Left colon (tissue), 2 donors: ENCODE measurements at regions not wholly inside any gene's neighbourhood (a gene's known extent, or its start where the extent isn't known, plus 50 kb on each side); places are given as distances from the start of the nearest gene placed in this dataset.
A peak's percentile ranks its signal among the peaks of the same experiment; 100 is the strongest.

ENCODE experiments used
- ATAC-seq: fragments of 200-7000 bp; cut with Tn5 transposase; one replicate; pipeline ENCODE4 v1.9.1; 2020; ENCODE audit warnings: mild to moderate bottlenecking, moderate library complexity
- DNase-seq, 2 donors: peaks; one replicate each; pipeline ENCODE4 v3.0.0-alpha.2; 2020
- intact Hi-C, 2 donors: fragments of 100-400 bp; cut with DNase I in 1 of 2; cut with micrococcal nuclease in 1 of 2; formaldehyde crosslinking; loops; one replicate each; pipeline versions ENCODE4 v1.11.2 to v1.14.0; 2022; cut with DNase I, micrococcal nuclease
- donor health status: DM: no; HTN: no; CAD: no.
- donor health status: DM: yes; HTN: yes; CAD: no.

DNA sequence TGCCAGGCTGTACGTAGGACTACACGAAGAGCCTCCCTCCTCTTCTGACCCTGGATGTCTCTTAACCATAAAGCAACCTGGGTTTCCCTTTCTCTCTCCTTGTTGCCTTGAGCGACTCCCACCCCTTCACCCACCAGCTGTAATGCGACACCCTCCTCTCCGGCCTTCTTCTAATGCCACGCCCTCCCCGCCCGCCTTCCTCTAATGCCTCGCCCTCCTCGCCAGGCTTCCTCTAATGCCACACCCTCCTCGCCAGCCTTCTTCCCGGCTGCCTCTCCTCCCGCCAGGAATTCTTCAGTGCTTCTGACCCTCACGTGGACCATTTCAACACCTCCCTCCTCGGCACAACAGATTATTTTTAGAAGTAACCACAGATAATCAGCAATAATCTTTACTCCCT is 348.5 kb upstream of the SHH start:
- DNase-seq (peak; percentile 27 to 47), ATAC-seq (peak; percentile 59)
- intact Hi-C loops, result no loop called here

DNA sequence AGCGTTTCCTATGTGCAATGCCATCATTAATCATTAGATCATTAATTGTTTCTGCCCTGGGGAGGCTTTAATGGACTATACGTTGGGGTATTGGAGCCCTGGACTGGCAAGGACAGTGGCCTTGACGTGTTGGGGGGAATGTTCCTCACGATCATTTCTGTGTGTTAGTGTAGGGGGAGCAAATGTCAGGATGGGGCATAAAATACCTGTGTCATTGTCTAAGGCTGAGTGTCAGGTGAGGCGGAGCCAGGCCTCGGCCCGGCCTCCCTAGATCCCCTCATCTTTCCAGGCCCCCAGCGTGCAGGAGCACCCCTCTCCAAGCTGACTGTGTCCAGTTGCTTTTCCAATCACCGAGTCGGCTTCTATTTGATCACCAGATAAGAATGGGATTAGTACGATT is 346.4 kb upstream of the SHH start:
- ATAC-seq (no peak), DNase-seq (no peak)
- intact Hi-C loops, result no loop called here

DNA sequence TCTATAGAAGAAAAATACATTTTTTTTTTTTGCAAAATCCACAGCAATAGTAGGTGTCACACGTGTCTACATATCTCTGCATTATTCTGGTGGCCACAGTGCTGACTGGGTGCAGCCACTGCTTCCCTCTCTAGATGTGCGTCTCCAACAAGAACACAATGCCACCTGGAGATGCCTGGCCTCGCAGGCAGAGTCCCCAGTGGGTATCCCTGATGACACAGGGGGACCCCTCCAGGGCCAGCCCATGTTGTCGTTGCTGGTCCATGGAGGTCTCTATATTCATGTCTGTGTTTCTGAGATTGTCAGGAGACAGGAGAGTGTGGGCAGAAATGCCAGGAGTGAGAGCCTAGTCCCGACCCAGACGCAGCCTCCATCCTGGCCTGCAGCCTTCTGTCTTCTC is 345.9 kb upstream of the SHH start:
- intact Hi-C loops, result no loop called here
- ATAC-seq, result no peak
- DNase-seq, result no peak

- DNase-seq, result no peak
- ATAC-seq, result no peak
- intact Hi-C loops, result no loop called here
Observed at GRCh38 chr7:156157409-156158012, 345.2 kb upstream of the SHH start.

DNA sequence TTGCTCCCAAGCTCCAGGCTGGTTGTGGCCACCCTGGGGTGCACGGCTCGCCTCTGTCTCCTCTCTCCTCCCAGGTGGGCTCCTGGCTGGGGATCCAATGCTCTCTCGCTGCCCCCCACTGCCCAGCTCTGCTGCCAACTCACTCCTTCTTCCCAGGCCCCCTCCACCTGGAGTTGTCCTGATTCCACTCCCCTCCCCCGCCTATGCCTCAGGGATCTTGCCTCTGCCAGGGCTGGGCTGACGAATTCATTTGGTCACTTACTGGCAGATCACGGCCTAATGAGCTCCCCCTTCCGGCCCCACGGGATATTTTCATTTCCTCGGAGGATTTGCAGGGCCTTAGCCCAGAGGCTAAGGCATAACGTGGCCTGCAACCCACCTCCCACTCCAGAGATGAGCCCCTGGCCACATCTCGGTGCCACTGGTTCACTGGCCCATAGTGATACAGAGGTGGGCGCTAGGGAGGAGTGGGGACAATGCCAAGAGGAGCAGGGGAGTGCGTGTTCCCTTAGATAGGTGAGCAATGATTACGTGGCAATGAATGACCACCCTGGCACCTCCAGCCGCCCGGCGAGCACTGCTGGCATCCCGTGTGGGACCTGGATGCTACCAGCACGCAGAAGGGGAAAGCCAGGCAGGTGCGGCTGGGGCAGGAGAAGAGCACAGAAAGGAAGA is 344.6 kb upstream of the SHH start:
- DNase-seq, result peak in 1 of 2 donors; percentile 36
- intact Hi-C loops, result no loop called here
- ATAC-seq, result peak; percentile 74

- intact Hi-C loops, result no loop called here
- DNase-seq, result no peak
- ATAC-seq, result no peak
Observed at GRCh38 chr7:156155988-156156733, 343.9 kb upstream of the SHH start.

DNA sequence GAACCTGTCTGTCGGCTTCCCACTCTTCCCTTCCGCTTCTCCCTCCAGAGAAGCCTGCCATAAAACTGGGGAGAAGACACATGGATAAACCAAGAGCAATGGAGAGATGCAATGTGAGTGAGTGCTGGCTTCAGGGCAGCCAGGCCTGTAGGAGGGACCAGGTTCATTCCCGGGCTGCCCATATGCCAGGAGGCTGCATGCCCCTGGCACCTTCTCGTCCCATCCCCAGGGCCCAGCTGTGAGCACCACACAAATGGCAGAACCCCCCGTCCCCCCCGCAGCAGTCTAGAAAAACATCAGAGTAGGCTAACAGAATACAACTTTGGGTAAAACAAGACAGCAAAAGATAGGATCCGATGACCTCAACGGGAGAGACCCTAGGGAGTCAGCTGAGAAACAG is 341.3 kb upstream of the SHH start:
- intact Hi-C loops, result no loop called here
- no peak for ATAC-seq

DNA sequence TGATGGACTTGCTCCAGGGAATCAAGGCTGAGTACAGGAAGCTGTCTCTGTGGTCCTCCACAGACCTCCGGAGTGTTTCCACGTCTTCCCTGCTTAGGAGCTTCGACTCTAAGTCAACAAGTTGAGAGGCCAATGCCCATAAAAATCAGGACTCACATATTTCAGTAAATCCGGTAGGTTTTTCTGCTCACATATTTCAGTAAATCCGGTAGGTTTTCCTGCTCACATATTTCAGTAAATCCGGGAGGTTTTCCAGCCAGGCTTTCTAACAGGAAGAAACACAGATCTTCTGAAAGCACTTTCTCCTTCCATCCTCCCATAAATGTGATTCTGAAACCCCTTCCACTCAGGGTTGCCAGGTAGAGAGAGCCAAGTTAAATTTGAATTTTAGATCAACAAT is 340.1 kb upstream of the SHH start:
- DNase-seq (no peak), ATAC-seq (no peak)
- intact Hi-C loops, result no loop called here

More for the DNA sequence above, 341.3 kb upstream of the SHH start:
- DNase-seq, result no peak

GRCh38 chr7:156151658-156152057 is 339.4 kb upstream of the SHH start:
- ATAC-seq (no peak), DNase-seq (no peak)
- intact Hi-C loops, result no loop called here

DNA sequence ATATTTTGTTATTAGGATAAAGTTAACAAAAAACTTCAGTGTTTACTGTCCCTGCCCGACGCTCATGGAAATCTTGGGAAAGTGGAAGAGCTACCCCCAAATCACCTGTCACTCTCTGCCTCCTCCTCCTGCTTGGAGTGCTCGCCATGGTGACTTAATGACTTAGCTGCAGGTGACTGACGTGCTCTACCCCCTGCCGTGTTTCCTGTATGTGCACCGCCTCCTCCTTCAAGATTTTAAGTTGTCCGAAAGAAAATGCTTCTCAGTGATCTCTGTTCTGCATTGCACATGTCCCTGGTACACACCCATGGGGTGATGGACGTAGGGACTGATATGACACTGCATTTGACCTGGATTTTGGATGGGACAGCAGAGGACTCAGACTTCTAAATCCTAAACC is 338.8 kb upstream of the SHH start:
- intact Hi-C loops, result no loop called here
- no peak for DNase-seq
- no peak for ATAC-seq

GRCh38 chr7:156148995-156149394 is 336.7 kb upstream of the SHH start:
- no peak for DNase-seq
- intact Hi-C loops, result no loop called here
- ATAC-seq, result no peak

DNA sequence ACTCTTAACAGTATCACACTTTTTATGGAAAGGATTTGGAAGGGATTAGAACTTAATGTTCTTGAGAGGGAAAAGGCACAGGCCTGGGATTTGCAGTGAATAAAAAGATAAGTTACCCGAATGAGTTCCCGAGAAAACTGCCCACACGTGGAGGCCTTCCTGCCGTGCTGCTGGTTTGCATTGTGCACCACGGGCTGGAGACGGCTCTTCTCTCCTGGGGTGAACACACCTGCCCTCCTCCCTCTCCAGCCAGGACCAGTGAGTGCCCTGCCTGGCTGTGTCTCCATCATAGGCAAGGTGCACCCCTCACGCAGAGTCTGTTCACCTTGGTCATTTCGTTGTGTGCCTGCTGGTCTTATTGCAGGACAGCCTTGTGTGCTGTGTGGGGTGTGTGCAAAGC is 336.3 kb upstream of the SHH start:
- DNase-seq, result no peak
- intact Hi-C loops, result no loop called here
- ATAC-seq, result no peak

DNA sequence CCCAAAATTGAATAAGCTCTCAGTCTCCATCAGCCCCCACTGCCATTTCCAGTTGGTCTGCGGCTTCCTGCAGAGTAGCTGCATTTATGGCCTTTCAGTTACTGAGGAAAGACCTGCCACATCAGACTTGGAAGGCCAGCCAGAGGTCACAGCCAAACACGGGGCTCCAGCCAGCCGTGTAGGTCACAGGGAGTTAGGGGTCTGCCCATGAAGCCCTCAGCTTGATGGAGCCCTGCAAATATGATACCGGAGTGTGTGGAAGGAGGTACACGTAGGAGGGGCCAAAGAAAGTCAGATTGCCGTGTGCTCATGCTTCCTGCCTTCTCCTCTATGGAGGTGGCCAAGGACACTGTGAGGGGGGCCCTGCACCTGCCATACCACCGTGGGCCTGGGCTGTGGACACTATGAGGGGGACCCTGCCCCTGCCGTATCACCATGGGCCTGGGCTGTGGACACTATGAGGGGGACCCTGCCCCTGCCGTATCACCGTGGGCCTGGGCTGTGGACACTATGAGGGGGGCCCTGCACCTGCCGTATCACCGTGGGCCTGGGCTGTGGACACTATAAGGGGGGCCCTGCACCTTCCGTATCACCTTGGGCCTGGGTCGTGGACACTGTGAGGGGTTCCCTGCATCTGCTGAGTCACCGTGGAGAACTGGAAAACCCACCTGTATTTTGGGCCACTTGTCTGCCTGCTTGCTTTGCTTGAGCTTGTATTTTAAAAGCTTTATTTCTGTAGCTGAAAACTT is 335.7 kb upstream of the SHH start:
- DNase-seq, result no peak
- ATAC-seq, result no peak
- intact Hi-C loops, result no loop called here

DNA sequence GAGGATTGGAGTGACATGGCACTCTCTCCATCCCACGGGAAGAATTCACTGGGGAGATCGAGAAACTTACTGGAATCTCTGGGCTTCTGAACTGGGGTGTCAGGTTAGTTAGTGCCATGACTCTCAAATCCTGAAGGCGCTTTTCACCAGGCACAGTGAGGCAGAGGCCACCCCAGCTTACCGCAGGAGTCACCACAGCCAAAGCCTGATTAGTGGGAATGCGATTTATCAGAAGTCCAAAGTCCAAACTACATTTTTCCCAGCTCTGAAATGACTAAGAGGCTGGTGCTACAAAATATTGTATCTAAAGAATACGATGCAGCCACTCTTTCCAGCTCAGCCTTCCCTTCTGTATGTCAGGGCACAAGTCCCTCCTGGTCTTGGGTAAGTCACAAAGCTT is 334.8 kb upstream of the SHH start:
- intact Hi-C loops, result no loop called here
- DNase-seq (no peak), ATAC-seq (no peak)

DNA sequence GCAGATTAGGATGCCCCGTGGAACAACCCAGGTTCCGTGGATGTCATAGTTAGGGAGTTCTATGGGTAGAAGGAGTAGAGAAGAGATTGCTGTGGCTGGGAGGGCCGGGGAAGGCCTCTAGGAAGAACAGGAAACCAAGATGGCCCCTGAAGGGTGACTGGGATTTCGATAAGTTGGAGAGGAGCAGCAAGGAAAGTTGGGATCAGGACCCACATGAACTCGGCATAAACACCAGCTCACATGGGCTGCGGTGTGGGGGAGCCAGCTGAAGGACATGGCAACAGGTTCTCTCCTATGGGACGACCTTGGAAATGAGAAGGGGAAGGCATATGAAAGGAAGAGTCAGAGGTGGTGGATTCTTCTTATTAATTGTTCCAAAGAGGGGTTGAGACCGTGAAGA is 333.7 kb upstream of the SHH start:
- DNase-seq (peak in 1 of 2 donors; percentile 11), ATAC-seq (no peak)
- intact Hi-C loops, result no loop called here

DNA sequence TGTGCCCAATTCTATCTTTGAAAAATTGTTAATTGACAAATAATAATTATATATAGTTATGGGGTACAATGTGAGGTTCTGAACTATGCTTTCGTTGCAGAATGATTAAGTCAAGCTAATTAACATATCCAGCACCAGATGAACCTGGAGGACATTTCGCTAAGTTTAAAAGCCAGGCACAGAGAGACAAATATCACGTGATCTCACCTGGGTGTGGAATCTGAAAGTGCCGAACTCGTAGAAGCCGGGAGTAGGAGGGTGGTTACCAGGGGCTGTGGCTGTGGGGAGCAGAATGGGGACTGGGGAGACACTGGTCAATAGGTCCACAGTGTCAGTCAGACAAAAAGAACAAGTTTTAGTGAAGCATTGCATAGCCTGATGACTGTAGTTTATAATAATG is 332.9 kb upstream of the SHH start:
- ATAC-seq (no peak), DNase-seq (no peak)
- intact Hi-C loops, result no loop called here

DNA sequence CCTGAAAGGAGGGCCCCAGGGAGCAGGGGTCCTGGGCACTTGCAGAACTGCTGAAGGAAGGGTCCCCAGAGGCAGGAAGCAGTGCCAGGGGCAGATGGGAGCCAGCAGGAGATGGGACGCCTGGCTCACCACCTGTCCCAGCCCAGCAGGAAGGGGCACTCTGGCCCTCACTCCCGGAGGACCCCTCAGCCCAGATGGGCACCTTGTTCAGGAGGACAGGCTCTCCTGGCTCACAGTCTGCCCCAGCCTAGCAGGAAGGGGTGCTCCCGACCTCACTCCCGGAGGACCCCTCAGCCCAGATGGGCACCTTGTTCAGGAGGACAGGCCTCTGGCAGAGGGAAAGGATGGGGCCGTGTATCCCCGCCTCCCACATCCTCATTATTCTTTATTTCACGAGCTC is 331.4 kb upstream of the SHH start:
- DNase-seq (no peak), ATAC-seq (no peak)
- intact Hi-C loops, result no loop called here

GRCh38 chr7:156143158-156143557 is 330.9 kb upstream of the SHH start:
- no peak for ATAC-seq
- no peak for DNase-seq
- intact Hi-C loops, result no loop called here

- intact Hi-C loops, result no loop called here
- DNase-seq (no peak), ATAC-seq (no peak)
Observed at GRCh38 chr7:156141941-156142340, 329.7 kb upstream of the SHH start.

GRCh38 chr7:156140896-156141295 is 328.6 kb upstream of the SHH start:
- ATAC-seq (no peak), DNase-seq (no peak)
- intact Hi-C loops, result no loop called here
